ENCODE measurements at regions not wholly inside any gene's neighbourhood (a gene's known extent, or its start where the extent isn't known, plus 50 kb on each side); places are given as distances from the start of the nearest gene placed in this dataset.

GRCh38 chr4:13182133-13182532 is 302.0 kb downstream of the RAB28 start:
- DNase-seq (ENCODE audit: low spot score) = no peak

- DNase-seq (ENCODE audit: low spot score) = no peak
Measured at GRCh38 chr4:13181681-13182080, 302.5 kb downstream of the RAB28 start.

DNA sequence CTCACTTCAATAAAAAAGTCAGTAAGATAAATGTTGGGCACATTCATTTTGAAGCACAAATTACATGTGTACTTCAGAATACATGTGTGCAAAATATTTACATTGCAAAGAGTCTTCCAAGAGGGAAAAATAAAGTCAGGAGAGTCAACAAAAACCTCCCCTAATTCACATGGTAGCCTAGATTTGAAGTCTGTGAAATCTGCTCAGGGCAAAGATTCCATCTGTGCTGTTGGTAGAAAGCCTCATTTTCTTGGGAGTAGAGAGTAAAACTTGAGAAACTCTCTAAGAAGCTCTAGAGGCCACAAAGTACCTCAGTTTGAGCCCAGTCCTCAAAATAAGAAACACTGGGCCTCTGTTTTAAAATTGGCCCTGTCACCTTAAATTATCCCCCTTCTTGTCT is 303.4 kb downstream of the RAB28 start:
- no peak for DNase-seq (ENCODE audit: low spot score)

- DNase-seq (ENCODE audit: low spot score) = no peak
Measured at GRCh38 chr4:13178621-13179020, 305.5 kb downstream of the RAB28 start.

DNA sequence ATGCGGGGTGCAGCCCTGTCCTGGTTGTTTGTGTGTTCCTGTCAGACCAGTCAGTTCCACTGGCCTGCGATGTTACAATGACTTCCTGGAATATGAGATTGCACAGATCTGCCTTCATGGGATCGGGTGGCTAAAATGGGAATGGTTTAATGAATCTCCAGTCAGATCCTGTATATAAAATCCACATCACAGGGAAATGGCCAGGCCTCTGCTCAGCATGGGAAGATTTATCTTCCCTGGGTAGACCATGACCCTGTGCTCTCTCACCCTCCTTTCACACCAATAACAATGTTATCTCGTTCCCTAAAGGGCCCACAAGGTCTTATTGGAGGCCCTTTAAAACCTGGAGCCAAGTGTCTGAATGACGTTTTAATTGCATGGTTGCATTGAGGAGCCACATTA is 307.4 kb downstream of the RAB28 start:
- DNase-seq (ENCODE audit: low spot score) = no peak

DNA sequence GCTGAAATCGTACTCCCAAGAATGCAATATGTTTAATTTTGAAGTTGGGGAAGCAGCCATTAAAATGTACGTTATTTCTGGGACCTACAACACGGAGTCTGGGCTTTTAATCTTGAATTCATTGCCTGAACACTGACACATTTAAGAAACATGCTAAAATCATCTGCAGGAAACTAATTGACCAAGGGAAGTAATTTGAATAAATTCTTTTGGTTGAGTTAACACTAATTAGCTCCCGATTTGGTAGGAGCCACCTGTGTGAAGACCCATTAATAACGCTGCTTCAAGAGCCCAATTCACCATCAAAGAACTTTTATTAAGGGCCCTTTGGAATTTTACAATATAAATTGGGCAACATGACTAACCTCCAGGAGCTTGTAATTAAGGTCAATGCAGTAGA is 309.2 kb downstream of the RAB28 start:
- no peak for DNase-seq (ENCODE audit: low spot score)

DNA sequence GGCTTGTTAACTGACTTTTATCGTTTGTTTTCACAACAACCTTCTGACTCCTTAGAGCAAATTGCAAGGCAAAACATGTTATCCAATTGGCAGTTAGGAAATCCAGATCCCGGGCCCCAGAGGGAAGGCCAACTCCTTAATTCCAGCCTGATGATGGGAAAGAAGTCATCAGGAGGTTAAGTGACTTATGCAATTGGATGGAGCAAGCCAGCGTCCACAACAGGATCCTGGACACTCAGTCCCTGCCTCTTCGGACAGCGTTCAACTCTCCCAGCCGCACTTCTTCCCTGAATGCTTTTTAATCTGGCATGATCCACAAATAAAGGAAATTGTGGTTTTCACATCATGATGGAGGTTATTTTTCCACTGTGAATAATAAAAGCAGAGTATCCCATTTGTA is 310.1 kb downstream of the RAB28 start:
- no peak for DNase-seq (ENCODE audit: low spot score)

DNA sequence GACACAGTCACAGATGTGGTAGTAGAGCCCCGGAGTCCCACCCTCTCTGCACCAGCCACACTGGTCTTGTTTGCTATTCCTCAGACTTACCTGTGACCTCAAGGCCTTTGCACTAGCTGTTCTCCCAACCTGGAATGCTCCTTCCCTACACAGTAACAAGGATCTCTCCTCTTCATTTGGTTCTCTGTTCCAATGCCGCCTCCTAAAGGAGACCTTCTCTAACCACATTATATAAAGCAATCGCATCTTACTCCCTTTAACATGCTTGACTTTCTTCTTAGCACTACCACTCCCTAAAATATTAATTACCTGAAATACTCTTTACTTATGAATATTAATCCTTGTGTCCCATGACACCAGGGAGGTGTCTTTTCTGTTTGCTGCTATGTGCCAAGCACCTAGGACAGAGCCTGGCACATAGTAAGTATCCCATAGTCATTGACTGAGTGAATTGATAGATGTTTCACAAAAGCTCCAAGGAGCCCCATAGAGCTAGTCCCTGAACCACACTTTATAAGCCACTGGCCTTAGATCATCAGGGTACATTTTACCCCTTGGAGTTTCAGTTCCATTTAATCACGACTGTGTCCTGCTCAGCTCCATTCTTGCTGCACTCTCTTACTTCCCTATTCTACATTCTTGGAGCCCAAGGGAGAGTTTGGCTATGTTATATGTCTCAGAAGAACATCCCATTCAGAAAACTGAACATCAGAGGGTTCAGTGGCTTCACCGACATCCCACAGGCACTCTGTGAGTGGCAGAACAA is 312.7 kb downstream of the RAB28 start:
- DNase-seq (ENCODE audit: low spot score) = no peak

DNA sequence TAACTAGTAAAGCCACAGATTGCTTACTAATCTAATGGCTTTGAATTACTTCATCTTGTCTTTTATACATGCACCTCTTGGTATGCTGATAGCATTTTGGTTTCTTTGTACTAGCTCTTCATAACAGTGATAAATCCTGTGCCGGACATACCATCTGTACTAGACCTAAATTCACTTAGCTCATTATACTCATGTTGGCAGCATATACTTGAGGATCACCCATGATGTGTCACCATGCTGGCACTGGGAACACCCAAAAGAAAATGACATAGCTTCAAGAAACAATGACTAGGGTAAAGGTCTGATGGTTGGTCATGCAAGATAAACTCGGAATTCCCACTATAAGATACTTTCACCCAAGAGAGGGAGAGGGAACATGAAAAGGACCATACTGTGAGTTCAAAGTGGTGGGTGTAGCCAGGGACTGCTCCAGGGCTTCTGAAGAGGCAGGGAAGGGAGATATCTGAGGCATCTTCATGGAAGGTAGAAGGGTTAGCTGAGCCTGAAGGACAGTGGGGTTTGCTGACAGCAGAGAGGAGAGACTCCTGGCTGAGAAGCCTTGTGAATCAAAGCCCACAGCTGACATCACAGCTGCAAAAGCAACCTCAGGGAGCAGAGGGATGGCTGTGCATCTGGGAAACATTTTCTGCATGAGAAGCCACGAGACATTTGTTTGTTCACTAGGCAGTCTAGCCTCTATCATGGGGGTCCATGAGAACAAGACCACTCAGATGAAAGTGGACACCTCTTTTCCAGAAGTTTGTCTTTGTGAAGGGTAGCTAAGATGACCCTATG is 314.2 kb downstream of the RAB28 start:
- DNase-seq (ENCODE audit: low spot score) = no peak

- no peak for DNase-seq (ENCODE audit: low spot score)
Measured at GRCh38 chr4:13168326-13168725, 315.8 kb downstream of the RAB28 start.

DNA sequence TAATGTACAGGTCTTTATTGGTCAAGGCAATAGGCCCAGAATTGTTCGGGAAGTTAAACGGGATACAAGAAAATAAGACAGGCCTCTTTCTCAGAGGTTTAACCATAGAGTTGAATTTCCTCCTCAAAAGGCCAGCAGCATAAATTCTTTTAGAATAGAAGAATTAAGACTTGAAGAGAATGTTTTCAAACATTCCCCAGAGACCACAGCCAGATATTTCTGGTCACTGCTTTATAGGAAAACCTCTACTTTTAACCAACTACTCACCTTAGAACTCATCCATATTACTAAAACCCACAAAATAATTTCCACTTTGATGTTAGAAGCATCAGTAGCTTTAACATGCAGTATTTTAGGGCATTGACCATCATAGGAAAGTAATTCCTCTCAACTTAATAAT is 317.9 kb downstream of the RAB28 start:
- no peak for DNase-seq (ENCODE audit: low spot score)

DNA sequence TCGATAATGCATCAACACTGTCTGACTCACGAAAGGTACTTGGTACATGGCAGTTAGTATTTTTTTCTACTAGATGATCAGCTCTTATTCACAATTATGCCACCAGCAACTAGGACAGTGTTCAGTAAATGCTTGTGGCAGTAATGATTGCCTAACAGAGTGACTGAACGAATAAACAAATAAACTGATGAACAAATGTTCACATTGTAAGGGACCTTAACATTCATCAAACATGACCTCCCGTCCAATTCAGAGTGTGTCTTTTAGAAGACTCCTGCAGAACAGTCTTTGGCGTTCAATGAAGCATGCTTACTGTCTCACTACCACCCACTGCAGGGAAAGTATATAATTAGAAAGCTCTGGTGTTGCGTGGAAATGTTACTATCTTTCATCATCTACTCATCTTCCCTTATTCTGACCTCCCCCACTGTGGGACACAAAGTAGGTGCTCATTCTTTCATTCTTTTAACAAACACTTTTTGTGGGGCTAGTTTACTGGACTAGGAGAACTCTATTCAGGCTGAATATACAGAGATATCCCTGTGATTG is 319.3 kb downstream of the RAB28 start:
- DNase-seq (ENCODE audit: low spot score) = no peak

GRCh38 chr4:13162886-13163285 is 321.3 kb downstream of the RAB28 start:
- no peak for DNase-seq (ENCODE audit: low spot score)

DNA sequence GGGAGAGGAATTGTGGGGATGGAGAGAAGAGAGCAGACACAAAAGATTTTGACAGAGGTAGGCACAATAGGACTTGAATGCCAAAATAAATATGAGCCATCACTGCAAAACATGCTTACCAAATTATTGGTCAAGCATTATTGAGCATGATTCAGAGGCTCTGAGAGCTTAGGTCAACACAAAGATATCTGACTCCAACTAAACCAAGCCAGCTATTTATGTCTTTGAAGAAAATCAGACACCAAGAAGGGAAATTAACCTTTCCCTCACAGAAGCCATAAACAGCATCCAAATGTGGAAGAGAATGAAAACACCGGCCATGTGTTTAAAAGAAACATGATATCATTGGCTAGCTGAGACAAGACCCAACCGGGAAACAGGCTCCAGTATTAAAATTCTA is 323.2 kb downstream of the RAB28 start:
- DNase-seq (ENCODE audit: low spot score) = no peak

DNA sequence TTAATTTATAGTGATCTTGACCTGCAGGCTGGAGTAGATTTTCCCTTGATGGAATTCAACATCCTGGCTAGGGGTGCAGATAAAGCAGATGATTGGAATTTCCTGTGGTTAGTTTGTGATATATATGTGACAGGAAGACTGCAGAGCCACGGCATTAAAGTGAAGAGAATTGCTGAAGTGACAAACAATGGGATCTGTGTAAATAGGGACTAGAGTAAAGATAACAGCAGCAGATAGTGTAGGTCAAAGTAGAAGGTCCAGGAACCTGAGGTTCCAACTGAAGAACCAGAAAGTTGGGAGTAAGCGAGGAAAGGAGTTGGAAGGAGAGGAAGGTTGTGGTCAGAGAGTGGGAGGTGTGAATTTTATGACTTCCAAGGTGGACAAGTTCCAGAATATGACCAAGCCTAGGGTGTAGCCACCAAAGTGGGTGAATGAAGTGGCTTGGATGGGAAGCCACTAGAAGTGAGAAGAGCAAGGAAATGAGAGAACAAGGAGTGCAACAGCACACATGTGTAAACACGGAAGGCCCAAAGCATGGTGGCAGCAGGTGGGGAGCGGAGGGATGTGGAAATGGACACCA is 325.0 kb downstream of the RAB28 start:
- DNase-seq (ENCODE audit: low spot score) = no peak

- DNase-seq (ENCODE audit: low spot score) = no peak
Measured at GRCh38 chr4:13151194-13151593, 332.9 kb downstream of the RAB28 start.

- DNase-seq (ENCODE audit: low spot score) = no peak
Measured at GRCh38 chr4:13143222-13144070, 340.7 kb downstream of the RAB28 start.

GRCh38 chr4:13142726-13143125 is 341.4 kb downstream of the RAB28 start:
- DNase-seq (ENCODE audit: low spot score) = no peak

DNA sequence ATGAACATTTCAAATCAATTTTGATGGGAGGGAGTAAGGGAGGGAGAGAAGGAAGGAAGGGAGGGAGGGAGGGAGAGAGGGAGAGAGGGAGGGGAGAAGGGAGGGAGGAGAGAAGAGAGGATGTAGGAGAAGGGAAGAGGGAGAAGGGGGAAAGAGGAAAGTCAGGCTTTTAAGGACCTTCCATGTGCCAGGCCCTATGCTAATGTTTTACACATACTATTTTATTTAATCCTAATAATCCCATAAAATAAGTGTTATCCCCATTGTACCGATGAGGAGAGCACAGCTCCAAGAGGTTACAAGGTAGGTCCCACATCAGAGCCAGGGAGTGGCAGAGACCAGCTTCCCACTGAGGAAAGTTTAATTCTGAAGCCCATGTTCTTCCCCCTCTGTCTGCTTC is 341.9 kb downstream of the RAB28 start:
- no peak for DNase-seq (ENCODE audit: low spot score)

DNA sequence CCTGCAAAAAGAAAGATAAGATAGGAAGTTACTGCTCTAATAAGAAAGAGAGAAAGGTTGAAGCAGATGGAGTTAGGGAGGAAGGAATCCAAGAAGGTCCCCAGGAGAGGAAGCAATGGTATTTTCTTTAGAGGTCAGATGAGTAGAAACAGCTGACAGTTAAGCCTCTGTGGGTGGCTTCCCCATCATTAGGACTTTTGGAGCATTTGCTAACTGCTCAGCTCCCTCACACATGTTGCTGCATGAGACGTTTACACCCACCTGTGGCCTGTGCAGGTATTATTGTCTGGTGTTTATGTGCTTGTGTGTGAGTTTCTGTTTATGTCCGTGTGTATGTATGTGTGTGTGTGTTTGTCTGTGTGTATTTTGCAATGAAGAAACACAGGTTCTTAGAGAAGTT is 346.8 kb downstream of the RAB28 start:
- no peak for DNase-seq (ENCODE audit: low spot score)

DNA sequence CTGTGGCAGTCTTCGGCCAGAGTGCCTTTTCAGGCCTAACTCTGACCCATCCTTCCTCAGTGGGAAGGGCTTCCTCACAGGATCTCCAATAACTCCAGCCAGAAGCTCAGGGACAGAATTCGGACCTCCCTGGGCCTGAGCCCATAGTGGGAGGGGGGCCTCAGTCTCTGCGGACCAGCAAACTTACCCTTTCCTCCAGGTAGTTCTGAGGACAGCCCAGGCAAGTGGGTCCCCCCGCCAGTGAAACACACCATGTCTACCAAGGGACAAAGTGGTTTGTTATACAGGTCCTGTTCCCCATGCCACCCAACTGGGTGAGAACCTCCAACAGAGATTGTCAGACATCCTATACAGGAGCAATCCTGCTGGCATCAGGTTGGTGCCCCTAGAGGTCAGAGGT is 350.4 kb downstream of the RAB28 start:
- DNase-seq (ENCODE audit: low spot score) = no peak

- no peak for DNase-seq (ENCODE audit: low spot score)
Measured at GRCh38 chr4:13130848-13131247, 353.3 kb downstream of the RAB28 start.
